Spleen (tissue), 11 donors: ENCODE measurements at regions not wholly inside any gene's neighbourhood (a gene's known extent, or its start where the extent isn't known, plus 50 kb on each side); places are given as distances from the start of the nearest gene placed in this dataset.

ENCODE experiments used
- DNase-seq: peaks from one replicate; pipeline ENCODE4 v3.0.0-alpha.2; 2020
- H3K27ac ChIP-seq, 8 donors: fragments of 200-600 bp; sonication (generic) in 7 of 8; 1 replicate in 4 of 8; 2 replicates in 4 of 8; pipeline versions ENCODE4 v1.5.0 to v1.8.0; 2016 to 2021; ENCODE audit warnings: inconsistent platforms in 4 of 8, mild to moderate bottlenecking in 4 of 8, moderate library complexity in 1 of 8
- H3K27me3 ChIP-seq, 7 donors: fragments of 200-600 bp; sonication (generic) in 6 of 7; replicated peaks in 1 of 7; 1 replicate in 4 of 7; 2 replicates in 3 of 7; pipeline versions ENCODE4 v1.5.0 to v1.8.0; 2016 to 2021; ENCODE audit warnings: inconsistent platforms in 3 of 7, mild to moderate bottlenecking in 1 of 7
- H3K36me3 ChIP-seq, 6 donors: fragments of 200-600 bp; sonication (generic) in 5 of 6; 1 replicate in 4 of 6; 2 replicates in 2 of 6; pipeline versions ENCODE4 v1.5.0 to v1.8.0; 2016 to 2021; ENCODE audit warnings: inconsistent platforms in 2 of 6
- H3K4me1 ChIP-seq, 6 donors: fragments of 200-600 bp; sonication (generic) in 5 of 6; 1 replicate in 3 of 6; 2 replicates in 3 of 6; pipeline versions ENCODE4 v1.5.0 to v1.8.0; 2016 to 2021; ENCODE audit warnings: inconsistent platforms in 3 of 6
- H3K4me3 ChIP-seq, 8 donors: fragments of 200-600 bp; sonication (generic) in 7 of 8; 1 replicate in 4 of 8; 2 replicates in 4 of 8; pipeline versions ENCODE4 v1.5.0 to v1.8.0; 2016 to 2021; ENCODE audit warnings: inconsistent platforms in 4 of 8, mild to moderate bottlenecking in 4 of 8, moderate library complexity in 2 of 8
- H3K9me3 ChIP-seq, 8 donors: fragments of 200-600 bp; sonication (generic) in 7 of 8; 1 replicate in 4 of 8; 2 replicates in 4 of 8; pipeline versions ENCODE4 v1.5.0 to v1.8.0; 2016 to 2021; ENCODE audit warnings: inconsistent platforms in 4 of 8
- POLR2A ChIP-seq, 3 donors: fragments of 450-650 bp; IDR thresholded peaks; one replicate each; pipeline ENCODE4 v1.5.1; 2017; ENCODE audit warnings: antibody characterized with exemption in 3 of 3, mild to moderate bottlenecking in 1 of 3
- POLR2AphosphoS5 ChIP-seq, 3 donors: sonication (generic); formaldehyde crosslinking; IDR thresholded peaks; one replicate each; pipeline ENCODE4 v1.5.1; 2017; ENCODE audit warnings: antibody characterized with exemption in 3 of 3
- whole genome bisulfite sequencing, 5 donors: extraction: QIAGEN DNeasy Blood & Tissue Kit in 3 of 5; methylation state at CpG; one replicate each; pipeline versions ENCODE4 v1.1.5 to v1.1.7; 2013 to 2018; 5-methylcytosine and 5-hydroxymethylcytosine counted together
- intact Hi-C: fragments of 100-400 bp; cut with DNase I; formaldehyde crosslinking; loops from one replicate; pipeline ENCODE4 v1.15.0; 2023; ENCODE audit warnings: low total_unique reads
- TF ChIP-seq, protein P1 (sequence below), 11 experiments: fragments of 200-600 bp in 7 of 11; fragments of 450-650 bp in 4 of 11; sonication (generic) in 4 of 11; IDR thresholded peaks in 8 of 11; conservative IDR thresholded peaks in 3 of 11; 1 replicate in 7 of 11; 2 replicates in 4 of 11; pipeline versions ENCODE4 v1.4.0 to v1.8.0; 2016 to 2021; ENCODE audit warnings: antibody characterized with exemption in 11 of 11, inconsistent platforms in 4 of 11, mild to moderate bottlenecking in 1 of 11
- donor health status: healthy with polysubstance abuse.
- donor health status: DM: no; HTN: no; CAD: no; lungs with moderate emphysema.
- donor health status: DM: no; HTN: no; CAD: no.
- donor health status: Bipolar disorder and iron deficiency.
- donor health status: healthy.
- donor health status: DM: no; HTN: no; CAD: no.
- donor health status: DM: yes; HTN: yes; CAD: no.

- intact Hi-C loops = no loop called here
- no peaks in the 10 kb centered on the region for H3K27me3 ChIP-seq
- H3K4me1 ChIP-seq = no peaks in the 10 kb centered on the region
- TF ChIP-seq, protein P1, sequence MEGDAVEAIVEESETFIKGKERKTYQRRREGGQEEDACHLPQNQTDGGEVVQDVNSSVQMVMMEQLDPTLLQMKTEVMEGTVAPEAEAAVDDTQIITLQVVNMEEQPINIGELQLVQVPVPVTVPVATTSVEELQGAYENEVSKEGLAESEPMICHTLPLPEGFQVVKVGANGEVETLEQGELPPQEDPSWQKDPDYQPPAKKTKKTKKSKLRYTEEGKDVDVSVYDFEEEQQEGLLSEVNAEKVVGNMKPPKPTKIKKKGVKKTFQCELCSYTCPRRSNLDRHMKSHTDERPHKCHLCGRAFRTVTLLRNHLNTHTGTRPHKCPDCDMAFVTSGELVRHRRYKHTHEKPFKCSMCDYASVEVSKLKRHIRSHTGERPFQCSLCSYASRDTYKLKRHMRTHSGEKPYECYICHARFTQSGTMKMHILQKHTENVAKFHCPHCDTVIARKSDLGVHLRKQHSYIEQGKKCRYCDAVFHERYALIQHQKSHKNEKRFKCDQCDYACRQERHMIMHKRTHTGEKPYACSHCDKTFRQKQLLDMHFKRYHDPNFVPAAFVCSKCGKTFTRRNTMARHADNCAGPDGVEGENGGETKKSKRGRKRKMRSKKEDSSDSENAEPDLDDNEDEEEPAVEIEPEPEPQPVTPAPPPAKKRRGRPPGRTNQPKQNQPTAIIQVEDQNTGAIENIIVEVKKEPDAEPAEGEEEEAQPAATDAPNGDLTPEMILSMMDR (IDR thresholded peaks at IDR 0.05 in 8 of 11, conservative IDR thresholded peaks at IDR 0.05 in 3 of 11) = no peak
- no peak for TF ChIP-seq POLR2A (IDR thresholded peaks at IDR 0.05)
- TF ChIP-seq POLR2AphosphoS5 (IDR thresholded peaks at IDR 0.05) = no peak
- H3K27ac ChIP-seq = no peak overlapping the region
- H3K4me3 ChIP-seq = no peak overlapping the region
- no peaks in the 10 kb centered on the region for H3K36me3 ChIP-seq
- no peak for DNase-seq
- WGBS, 5 donors = 62 to 78% (median 73%) methylated on average over 6 of the region's 6 CpGs
- peaks cover 0 to 22% (median 8%) of the 10 kb centered on the region in 8 donors for H3K9me3 ChIP-seq
Observed at GRCh38 chr16:48740964-48741363, 131.0 kb upstream of the N4BP1 start.

DNA sequence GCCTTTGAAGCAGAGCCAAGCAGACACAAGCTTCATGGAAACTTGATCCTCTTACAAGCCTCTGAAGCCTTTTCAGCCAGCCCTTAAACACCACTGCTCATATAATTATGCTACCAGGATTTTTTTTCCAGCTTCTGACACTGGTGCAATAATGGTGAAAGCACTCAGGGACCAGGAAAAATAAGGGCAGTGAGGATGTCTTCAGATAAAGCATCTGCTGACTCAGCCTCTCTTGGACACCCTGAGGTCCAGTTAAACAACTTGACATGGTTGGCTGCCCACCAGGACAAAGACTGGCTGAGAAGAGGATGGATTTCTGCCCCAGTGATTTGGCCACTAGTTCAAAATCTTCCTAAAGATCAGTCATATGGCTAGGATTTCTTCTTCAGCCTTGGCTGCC, 124.2 kb upstream of the N4BP1 start:
- Histone ChIP-seq H3K27me3 (no peaks in the 10 kb centered on the region), H3K27ac (no peak overlapping the region), H3K9me3 (peaks cover 0 to 3% (median 0%) of the 10 kb centered on the region in 8 donors), H3K36me3 (no peaks in the 10 kb centered on the region), H3K4me3 (no peak overlapping the region), H3K4me1 (no peaks in the 10 kb centered on the region)
- DNase-seq = no peak
- TF ChIP-seq, protein P1 (IDR thresholded peaks at IDR 0.05 in 8 of 11, conservative IDR thresholded peaks at IDR 0.05 in 3 of 11) = no peak
- no peak for TF ChIP-seq POLR2AphosphoS5 (IDR thresholded peaks at IDR 0.05)
- TF ChIP-seq POLR2A (IDR thresholded peaks at IDR 0.05) = no peak
- intact Hi-C loops = no loop called here

GRCh38 chr16:48704710-48705109, 94.7 kb upstream of the N4BP1 start:
- H3K9me3 ChIP-seq = peaks cover 0 to 14% (median 0%) of the 10 kb centered on the region in 8 donors
- intact Hi-C loops = no loop called here
- no peaks in the 10 kb centered on the region for H3K27me3 ChIP-seq
- no peak for DNase-seq
- TF ChIP-seq POLR2A (IDR thresholded peaks at IDR 0.05) = no peak
- TF ChIP-seq, protein P1 (IDR thresholded peaks at IDR 0.05 in 8 of 11, conservative IDR thresholded peaks at IDR 0.05 in 3 of 11) = no peak
- no peak for TF ChIP-seq POLR2AphosphoS5 (IDR thresholded peaks at IDR 0.05)
- H3K27ac ChIP-seq = no peak overlapping the region
- 83 to 97% (median 91%) methylated on average over 1 of the region's 1 CpG for WGBS, 5 donors
- no peaks in the 10 kb centered on the region for H3K36me3 ChIP-seq
- no peak overlapping the region for H3K4me3 ChIP-seq
- no peaks in the 10 kb centered on the region for H3K4me1 ChIP-seq

- Histone ChIP-seq H3K4me3 (no peak overlapping the region), H3K27ac (no peak overlapping the region), H3K27me3 (peaks cover 0 to 11% (median 0%) of the 10 kb centered on the region in 7 donors), H3K36me3 (no peaks in the 10 kb centered on the region), H3K9me3 (no peaks in the 10 kb centered on the region), H3K4me1 (peaks cover 0 to 9% (median 2%) of the 10 kb centered on the region in 6 donors)
- 0 to 1% (median 1%) methylated on average over 9 of the region's 9 CpGs for WGBS, 5 donors
- no peak for TF ChIP-seq POLR2AphosphoS5 (IDR thresholded peaks at IDR 0.05)
- TF ChIP-seq, protein P1 (IDR thresholded peaks at IDR 0.05 in 8 of 11, conservative IDR thresholded peaks at IDR 0.05 in 3 of 11) = peak; percentile 29 to 84 (median 73)
- intact Hi-C loops = loop anchor here (5.0 kb wide), 1 partner anchor 665 kb away; no protein-coding TSS in a partner anchor
- DNase-seq = peak; percentile 74
Observed at GRCh38 chr16:48687421-48688038, 77.5 kb upstream of the N4BP1 start.
